ENCODE measurements at regions not wholly inside any gene's neighbourhood (a gene's known extent, or its start where the extent isn't known, plus 50 kb on each side); places are given as distances from the start of the nearest gene placed in this dataset.
"Not testable (repeated sequence)": the region's sequence is repeated elsewhere in the genome, so short reads cannot be mapped to it uniquely, and the experiment has no call there.

DNA sequence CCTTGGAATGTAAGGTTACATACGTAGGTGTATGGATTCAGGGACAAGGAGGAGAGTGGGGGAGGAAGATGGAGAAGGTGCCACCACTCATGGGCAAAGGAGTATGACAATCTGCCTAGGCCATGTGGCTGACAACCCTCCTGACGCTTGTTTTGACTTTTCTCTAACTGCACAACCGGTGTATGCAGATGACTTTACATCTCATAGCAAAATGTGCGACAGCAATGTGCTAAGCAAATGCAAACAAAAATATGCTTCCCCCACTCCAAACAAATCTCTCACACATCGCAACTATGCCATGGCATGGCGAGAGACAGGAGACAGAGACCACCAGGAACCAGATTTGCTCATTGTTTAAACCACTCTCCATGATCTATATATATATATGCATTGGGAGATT is 191.8 kb downstream of the BLID start:
- no peak for DNase-seq (ENCODE audit: low read depth)
- no peak overlapping the region for H3K4me3 ChIP-seq (ENCODE audit: low read depth, low read length)
- TF ChIP-seq CTCF (conservative IDR thresholded peaks at IDR 0.05; ENCODE audit: low read depth, low read length), result no peak

GRCh38 chr11:121917482-121917881 is 198.5 kb downstream of the BLID start:
- TF ChIP-seq CTCF (conservative IDR thresholded peaks at IDR 0.05; ENCODE audit: low read depth, low read length), result no peak
- H3K4me3 ChIP-seq (ENCODE audit: low read depth, low read length), result no peak overlapping the region
- DNase-seq (ENCODE audit: low read depth), result no peak

GRCh38 chr11:121914508-121915059 is 201.4 kb downstream of the BLID start:
- H3K4me3 ChIP-seq (ENCODE audit: low read depth, low read length), result no peak overlapping the region
- no peak for TF ChIP-seq CTCF (conservative IDR thresholded peaks at IDR 0.05; ENCODE audit: low read depth, low read length)

GRCh38 chr11:121909596-121909995 is 206.4 kb downstream of the BLID start:
- no peak for TF ChIP-seq CTCF (conservative IDR thresholded peaks at IDR 0.05; ENCODE audit: low read depth, low read length)
- no peak overlapping the region for H3K4me3 ChIP-seq (ENCODE audit: low read depth, low read length)
- no peak for DNase-seq (ENCODE audit: low read depth)

More at GRCh38 chr11:121914508-121915059, 201.4 kb downstream of the BLID start:
- DNase-seq (ENCODE audit: low read depth), result no peak

- no peak overlapping the region for H3K4me3 ChIP-seq (ENCODE audit: low read depth, low read length)
- DNase-seq (ENCODE audit: low read depth), result no peak
- no peak for TF ChIP-seq CTCF (conservative IDR thresholded peaks at IDR 0.05; ENCODE audit: low read depth, low read length)
These were observed 208.6 kb downstream of the BLID start for GRCh38 chr11:121907379-121907778.

GRCh38 chr11:121904148-121904547 is 211.9 kb downstream of the BLID start:
- no peak for DNase-seq (ENCODE audit: low read depth)
- no peak overlapping the region for H3K4me3 ChIP-seq (ENCODE audit: low read depth, low read length)
- no peak for TF ChIP-seq CTCF (conservative IDR thresholded peaks at IDR 0.05; ENCODE audit: low read depth, low read length)

- no peak for TF ChIP-seq CTCF (conservative IDR thresholded peaks at IDR 0.05; ENCODE audit: low read depth, low read length)
- H3K4me3 ChIP-seq (ENCODE audit: low read depth, low read length), result no peak overlapping the region
- DNase-seq (ENCODE audit: low read depth), result no peak
These were observed 214.1 kb downstream of the BLID start for GRCh38 chr11:121901886-121902285.

DNA sequence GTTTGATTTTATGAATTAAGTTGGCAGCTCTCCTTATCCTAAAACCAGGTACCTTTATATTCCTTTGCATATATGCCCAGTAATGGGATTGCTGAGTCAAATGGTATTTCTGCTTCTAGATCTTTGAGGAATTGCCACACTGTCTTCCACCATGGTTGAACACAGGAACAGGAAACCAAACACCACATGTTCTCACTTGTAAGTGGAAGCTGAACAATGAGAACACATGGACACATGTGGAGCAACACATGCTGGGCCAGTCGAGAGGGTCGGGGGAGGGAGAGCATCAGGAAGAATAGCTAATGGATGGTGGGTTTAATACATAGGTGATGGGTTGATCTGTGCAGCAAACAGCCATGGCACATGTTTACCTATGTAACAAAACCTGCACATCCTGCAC is 214.6 kb downstream of the BLID start:
- H3K4me3 ChIP-seq (ENCODE audit: low read depth, low read length); DNase-seq (ENCODE audit: low read depth): not testable (repeated sequence)
